DMS79 treated with DMSO at 0.1 percent for 48 hours (cell line): ENCODE measurements at regions not wholly inside any gene's neighbourhood (a gene's known extent, or its start where the extent isn't known, plus 50 kb on each side); places are given as distances from the start of the nearest gene placed in this dataset.

Experiments
- DNase-seq: peaks from one replicate; lab custom pipeline; 2025; lab: John Stamatoyannopoulos, UW

DNA sequence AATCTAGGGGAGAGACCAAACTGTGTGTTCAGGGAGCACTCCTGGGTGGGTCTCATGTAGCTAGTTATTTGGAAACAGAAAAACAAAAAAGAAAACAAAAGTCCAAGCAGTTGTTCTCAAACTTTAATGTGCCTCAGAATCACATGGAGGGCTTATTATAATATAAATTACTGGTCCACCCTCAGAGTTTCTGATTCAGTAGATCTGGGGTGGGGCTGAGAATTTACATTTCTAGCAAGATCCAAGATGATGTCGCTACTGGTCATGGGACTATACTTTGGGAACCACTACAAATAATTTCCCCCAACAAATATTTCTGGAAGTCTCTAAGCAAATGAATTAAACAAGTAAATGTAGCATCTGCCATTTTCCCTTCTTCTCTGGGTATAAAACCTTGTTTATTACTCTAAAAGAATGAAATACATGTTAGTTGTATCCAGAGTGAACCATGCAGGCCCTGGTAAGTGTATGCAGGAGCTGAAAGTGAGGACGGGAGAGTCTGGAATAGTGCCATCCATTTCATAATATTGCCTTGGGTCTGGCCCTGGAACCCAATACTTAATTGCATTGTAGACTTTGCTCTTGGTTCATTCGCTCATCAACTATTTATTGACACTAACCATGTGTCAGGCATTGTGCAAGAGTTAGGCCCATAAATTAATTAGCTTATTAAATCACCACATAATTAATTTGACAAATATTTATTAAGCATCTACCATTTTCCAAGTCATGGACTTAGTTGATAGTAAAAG is 490.8 kb downstream of the EPM2A start:
- DNase-seq = no peak

DNA sequence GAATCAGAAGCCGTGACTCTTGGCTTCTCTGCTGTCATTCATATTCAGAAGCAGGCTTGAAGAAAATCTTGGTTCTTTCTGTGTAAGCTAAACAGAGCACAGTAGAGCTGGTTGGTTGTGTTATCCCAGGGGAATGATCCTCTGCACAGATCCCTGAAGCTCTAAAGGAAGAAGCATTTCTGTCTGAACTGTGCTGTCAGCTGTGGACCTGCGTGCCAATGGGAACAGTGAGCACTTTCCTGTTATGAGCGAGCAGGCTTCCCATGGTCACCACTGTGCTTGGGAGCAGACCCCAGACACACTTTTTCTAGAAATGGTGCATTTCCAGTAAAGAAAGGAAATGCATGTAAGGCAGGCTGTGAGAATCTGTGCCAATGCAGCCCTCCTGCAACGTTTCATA is 490.2 kb downstream of the EPM2A start:
- no peak for DNase-seq

DNA sequence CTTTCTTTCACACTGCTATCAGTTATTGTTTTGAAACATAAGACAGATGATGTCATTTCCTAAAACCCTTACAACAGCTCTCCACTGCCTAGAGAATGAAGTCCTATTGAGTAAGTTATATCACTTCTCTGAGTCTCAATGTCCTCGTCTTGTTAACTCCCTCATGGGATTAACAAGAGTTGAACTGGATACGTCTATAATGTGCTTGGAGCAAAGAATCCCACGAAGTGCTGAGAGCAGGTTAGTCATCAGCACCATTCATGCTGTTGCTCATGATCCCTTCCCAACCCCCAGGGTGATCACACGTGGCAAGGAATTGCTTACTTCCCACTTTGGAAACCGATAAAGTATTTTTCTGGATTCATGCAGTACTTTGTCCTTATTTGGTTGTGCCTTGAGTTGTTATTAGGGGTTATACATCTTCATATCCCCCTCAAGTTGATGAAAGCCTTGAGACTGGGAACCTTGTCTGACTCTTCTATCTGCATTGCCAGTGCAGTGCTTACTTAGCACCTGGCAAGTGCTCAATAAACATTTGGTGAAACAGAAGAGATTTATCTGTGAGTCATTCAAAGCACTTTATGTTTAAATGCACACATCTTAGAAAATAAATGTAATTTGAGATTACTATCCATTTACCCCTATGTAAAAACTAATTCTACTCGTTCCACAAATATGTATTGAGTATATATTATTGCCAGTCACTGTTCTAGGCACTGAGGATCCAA is 487.5 kb downstream of the EPM2A start:
- no peak for DNase-seq

DNA sequence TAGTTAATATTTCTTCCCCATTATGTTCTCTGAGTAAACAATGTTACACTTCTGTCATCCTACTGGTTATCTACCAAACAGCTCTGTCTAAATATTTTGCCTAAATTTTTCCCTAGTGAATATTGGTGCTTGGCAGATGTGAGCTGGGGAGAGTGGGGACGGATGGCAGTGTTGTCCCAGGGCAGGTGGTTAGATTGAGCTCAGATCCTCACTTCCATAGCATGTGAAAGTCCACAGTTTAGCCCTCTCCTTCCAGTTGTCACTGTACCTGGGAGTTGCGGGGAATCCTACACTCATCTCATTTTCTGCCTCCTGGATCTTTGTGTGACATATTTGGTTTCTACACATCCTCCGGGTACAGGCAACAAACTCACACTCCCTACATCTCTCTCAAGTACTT is 484.9 kb downstream of the EPM2A start:
- no peak for DNase-seq

DNA sequence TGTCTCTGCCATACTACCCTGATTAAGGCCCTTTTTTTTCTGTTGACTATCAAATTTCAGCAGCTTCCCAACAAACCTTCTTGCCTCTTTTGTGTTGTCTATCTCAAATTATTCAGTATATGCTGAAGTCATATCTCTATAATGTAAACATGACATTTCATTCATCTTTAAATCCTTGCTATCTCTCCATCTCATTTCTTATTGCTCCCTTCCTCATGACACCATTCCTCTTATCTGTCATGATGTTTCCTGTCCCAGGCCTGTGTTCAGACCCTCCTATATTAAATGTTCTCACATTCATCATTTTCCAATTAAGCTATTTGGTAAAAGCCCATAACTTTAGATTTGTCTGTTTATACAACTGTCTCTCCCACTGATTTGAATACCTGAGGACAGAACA is 482.6 kb downstream of the EPM2A start:
- no peak for DNase-seq

DNA sequence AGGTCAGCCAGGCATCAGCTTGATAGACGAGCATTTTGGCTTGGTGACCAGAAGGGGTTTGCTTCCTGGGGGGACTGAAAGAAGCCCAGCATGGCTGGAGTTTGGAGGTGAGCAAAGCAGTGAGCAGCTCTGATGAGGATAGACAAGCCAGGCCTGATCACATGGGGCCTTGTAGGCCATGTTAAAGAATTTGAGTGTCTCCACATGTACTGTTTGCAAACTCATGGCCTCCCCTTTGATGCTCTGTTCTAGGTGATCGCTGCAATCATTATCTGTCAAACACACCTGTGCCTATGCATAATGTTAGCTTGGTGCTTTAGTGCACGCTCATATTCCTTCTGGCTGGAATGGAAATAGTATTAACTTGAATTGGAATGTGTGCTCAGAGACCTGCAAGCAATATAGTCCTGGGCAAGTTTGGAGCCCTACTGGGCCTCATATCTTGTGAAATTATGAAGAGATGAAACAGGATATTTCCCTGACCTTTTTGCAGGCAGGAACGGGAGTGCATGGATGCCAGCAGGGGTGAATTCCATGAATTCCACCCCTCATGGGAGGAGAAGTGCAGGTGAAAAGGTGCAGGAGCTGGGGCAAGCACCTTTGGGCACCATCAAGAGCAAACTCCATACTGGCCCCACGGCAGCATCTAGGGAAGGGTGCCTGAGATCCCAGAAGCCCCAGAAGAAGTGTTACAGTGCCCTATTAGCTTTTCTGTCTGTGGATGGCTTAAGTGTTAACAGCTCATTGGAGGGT is 480.5 kb downstream of the EPM2A start:
- no peak for DNase-seq

DNA sequence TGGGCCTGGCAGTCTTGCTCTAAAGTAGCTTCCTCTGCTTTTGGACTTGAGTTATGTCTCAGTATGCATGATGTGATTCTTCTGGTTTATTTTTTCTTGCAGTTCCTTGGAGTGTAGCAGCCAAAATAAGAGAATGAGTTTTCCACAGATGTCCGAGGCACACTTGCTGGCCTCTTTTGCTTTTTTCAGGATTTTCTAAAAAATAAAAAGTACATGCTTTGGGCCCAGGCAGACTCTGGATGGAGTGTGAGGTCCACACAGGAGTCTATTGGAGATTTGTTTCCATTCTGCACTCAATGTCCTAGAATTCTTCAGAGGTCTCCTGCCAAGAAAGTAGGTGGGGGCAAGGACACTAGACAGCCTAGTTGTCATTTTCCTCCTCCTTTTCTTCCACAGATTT is 477.6 kb downstream of the EPM2A start:
- DNase-seq = no peak

DNA sequence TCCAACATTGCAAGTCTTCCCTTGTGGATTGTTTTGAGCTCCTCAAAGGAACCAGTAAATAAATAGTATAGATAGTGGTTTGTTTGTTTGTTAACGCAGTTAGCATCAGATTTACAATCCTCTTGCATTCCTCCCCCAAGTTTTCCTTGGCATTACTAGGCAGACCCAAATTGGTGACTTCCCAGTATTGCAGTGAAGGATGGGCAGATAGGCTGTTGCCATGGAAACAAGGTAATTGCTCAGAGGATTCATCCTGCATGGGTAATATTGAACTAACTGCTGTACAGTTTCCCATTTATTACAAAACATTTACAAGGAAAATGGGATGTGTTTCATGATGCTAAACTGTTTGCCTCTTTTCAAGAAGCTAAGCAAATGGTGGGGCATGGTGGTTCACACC is 477.2 kb downstream of the EPM2A start:
- DNase-seq = no peak

DNA sequence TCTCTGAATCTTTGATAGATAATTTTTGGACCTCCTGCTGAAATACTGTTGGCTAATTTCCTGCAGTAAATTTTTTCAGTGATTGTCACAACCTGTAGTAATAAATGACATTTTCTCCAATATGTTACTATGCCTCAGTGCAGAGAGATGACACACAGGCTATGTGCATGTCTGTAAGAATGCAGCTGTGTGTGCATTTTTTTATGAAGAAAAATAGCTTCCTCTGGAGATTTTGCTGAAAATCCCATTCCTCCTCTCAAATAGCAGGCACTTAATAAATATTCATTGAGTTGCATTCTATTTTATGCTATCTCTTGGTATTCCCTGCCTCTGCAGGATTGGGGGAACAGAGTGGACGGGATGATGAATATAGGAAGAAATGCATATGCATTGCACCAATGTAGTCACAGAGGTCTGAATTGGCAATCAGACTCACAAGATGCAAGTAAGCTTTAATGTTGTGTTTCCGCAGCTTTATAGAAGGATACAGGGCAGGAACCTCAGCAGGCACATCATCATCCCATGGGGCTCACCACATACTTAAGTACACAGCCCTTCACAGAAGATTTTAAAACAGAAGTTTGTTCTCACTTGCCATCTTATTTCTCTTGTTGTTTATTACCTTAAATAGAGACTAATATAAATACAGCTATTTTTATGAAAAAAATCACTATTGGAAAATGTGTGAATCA is 474.7 kb downstream of the EPM2A start:
- no peak for DNase-seq

DNA sequence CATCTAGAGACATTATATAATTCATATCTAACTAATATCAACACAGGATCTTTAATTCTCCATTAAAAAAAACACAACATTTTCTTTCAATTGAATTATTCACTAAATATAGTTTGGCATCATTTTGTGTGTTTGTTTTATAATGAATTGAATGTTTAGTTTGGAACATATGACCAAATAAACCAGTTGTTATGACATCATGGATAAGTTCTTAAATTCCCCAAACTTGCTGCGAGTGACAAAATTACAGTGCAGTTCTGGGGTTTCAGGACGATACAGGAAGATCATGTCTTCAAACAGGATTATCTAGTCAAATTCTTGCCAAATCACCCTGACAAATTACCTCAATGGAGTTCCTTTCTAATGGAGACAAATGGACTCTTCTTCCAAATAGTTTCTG is 473.6 kb downstream of the EPM2A start:
- DNase-seq = no peak

DNA sequence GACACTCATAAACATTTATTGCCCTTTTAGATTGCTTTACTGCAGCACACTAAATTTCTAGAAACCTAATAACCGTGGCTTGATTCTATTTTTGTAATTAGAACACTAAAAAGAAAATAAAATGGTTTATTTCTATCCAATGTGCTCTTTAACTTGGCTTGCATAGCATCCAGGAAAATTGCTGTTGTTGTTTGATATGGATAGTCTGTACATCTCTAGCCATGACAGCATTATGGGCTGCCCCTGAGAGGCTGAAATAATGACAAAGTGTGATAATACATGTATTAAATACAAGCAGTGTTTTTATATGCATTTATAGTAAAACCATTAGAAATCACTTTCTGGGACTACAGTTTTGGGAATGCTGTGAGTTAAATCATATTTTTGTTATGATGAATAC is 472.5 kb downstream of the EPM2A start:
- no peak for DNase-seq

DNA sequence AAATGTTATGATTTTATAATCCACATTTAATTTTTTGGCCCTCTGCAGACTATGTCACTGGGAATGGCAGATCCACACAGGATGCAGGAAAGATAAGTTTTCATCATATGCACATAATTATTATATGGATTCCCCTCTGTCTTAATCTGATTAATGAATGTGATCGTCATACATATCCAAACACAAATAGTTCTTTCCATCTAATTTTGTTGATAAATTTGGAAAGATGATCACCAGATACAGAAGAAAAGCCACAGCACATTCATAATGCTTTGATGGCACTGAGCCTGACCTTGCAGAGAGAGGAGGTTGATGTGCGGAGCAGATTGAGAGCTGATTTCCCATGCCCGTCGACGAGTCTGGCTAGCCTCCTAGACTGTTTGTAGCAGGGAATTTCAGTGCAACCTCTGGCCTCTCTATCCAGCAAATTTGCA is 471.5 kb downstream of the EPM2A start:
- DNase-seq = no peak

DNA sequence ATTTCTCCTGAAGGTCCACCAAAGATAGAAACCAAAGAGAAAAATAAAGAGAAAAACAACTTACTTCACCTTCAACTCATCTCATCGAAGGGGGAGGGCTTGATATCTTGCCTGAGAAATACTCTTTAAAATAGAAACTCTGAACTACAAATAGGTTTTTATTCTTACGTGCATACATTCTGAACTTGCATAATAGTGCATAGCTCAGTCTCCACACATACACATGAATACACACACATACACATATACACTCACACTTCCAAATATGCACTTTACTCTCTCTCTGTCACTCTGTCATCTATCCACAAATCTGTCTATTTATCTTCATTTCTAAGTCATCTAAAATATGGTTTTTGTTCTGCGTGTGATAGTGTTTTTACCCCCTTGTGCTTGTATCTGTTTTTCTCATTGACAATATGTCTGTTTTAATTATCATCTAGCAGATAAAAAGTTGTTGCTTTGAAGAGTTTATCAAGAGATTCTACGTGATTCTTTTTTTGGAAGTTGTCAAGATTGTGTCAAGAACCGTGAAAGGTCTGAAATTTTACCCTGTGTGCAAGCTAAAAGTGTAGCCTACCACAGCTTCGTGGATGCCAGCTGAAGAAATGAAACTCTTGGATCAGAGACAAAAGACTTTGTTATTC is 468.8 kb downstream of the EPM2A start:
- DNase-seq = no peak

DNA sequence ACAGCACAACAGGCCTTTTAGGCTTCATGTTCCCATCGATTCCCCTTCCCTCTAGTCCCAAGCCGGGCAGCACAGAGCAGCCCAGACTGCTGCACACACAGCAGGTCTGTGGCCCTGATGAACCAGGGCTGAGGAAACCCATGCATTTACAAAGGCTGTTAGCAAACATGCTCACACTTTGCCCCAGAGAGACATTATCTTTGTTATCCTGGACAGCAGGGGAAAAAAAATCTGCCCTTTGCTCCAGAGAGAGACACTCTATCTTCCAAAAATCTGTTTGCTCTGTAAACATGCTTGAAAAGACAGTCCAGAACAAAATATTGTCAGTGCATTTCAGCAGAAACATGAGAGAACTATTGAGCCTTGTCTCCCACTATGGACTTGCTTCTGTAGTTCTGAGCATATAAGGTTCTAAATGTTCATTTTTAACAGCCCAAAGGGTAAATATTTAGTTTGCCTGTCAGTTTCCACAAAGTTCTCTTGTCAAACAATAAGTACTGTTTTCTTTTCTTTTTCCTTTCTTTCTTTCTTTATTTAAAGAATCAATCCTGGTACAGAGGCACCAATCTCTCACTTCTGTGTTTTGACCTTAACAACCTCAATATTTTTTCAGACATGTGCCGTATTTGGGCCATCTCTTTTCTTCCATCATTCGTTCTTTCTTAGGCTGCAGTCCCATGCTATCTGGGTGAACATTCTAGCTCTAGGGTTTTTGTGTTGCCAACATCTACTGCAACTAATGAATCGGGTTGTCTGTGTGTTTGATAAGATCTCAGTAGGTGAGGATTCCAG is 468.0 kb downstream of the EPM2A start:
- no peak for DNase-seq

DNA sequence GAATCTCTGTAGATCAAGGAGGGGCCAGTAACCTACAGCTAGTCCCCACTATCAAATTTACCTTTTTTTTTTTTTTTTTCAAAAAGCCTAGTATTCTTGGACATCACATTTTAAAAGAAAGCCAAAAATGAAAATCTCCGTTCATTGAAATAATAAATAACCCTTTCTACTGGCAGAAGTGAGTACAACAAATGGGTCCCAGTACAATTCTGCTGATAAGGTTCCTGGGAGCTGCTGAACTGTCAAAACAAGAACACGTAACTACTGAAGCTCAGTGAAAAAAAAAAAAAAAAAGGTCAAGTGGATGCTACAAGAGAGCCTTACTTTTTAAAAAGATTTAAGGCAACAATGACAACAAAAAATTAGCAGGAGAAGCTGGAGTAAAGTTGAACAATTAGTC is 464.9 kb downstream of the EPM2A start:
- no peak for DNase-seq

DNA sequence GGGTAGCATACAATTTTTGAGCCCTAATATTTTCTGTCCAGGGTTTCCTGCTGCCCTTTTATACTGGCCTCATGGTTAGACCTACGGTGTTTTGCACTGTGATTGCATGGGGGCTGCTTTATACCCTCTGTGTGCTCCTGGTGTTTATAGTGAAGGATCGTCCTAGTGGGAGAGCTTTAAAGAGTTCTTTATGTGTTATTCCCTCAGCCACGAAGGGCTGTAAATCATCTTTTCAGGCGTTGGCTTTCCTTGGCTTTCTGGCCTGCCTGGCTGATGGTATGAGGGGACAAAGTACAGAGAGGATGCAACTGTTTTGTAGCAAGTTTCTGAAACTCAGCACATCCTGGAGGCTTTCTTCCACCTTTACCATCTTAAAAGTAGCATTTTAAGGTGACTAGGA is 464.3 kb downstream of the EPM2A start:
- no peak for DNase-seq

DNA sequence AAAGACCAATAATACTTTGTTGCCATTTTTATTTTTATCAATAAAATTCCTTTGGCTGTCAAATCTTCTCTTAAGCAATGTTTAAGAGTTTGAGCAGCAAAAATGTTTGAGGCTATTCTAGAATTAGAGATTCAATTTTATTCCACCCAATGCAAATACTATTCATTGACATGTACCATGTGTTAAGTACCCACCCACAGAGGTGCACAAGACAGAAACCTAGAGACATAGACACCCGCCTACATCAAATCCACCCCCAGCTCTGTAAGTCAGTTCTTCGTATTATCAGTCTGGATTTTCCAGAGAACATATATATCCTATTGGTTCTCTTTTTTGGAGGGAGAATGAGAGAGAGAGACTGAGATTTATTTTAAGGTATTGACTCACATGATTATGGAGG is 463.7 kb downstream of the EPM2A start:
- no peak for DNase-seq

DNA sequence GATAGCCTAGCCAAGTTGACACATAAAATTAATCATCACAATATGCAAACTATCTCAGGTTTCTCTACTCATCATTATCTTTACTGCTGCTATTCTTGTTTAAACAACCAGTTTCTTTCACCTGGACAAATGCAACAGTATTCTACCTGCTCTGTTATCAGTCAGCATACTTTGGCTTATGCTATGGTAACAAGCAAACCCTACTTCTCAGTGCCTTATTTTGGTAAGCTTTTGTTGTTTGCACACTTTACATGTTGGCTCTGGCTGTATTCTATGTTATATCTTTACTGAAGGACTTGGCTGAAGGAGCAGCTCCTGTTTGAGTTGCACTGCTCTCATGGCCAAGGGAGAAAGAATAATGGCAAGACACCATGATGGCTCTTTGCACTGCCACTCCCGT is 463.1 kb downstream of the EPM2A start:
- DNase-seq = no peak

DNA sequence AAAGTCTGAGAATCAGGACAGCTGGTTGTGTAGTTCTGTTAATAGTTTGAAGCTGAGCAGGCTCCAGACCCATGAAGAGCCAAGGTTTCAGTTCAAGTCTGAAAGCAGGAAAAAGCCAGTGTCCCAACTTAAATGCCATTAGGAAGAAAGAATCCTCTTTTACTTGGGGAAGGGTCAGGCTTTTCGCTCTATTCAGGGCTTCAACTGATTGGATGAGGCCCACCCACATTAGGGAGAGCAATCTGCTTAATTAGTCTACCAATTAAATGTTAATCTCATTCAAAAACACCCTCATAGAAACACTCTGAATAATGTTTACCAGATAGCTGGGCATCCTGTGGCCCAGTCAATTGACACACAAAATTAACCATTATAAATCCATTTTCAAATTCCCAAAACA is 462.2 kb downstream of the EPM2A start:
- no peak for DNase-seq

DNA sequence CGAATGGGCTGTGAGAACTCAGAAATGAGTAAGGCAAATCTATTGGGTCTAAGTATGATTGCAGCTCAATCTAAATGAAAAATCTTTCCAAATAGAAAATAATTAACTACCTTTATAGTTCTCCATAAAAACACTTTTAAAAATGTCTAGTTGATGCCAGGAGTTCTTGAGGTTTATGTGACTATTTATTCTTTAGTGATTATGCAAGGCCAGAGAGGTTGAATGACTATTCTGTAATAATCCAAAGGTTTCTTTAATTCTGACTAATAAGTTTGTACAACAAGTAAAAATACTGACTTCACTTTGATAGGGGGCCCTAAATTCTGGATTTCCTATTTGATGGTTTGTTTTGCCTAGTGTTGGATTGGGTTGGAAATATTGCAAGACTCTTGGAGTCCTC is 461.2 kb downstream of the EPM2A start:
- no peak for DNase-seq

DNA sequence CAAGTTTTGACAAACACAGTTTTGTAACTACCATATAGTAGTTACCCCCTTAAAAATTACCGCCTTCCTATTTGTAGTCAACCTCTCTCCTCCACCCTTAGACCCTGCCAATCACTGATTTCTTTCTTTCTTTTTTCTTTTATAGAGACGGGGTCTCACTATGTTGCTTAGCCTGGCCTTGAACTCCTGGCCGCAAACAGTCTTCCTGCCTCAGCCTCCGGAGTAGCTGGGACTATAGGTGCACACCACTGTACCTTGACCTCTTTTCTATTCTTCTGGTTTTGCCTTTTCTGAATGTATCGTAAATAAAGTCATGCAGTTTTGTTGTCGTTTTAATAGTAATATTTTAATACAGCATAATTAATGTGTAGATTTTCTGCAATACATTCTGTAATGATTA is 460.3 kb downstream of the EPM2A start:
- no peak for DNase-seq
